OCI-LY3 (cell line): ENCODE measurements at regions not wholly inside any gene's neighbourhood (a gene's known extent, or its start where the extent isn't known, plus 50 kb on each side); places are given as distances from the start of the nearest gene placed in this dataset.
"Not testable (repeated sequence)": the region's sequence is repeated elsewhere in the genome, so short reads cannot be mapped to it uniquely, and the experiment has no call there.

Experiments used
- H2AFZ ChIP-seq: fragments of 200-600, 300-600 bp; shearing (Covaris generic); 2 replicates; pipeline ENCODE4 v1.6.0; 2014; ENCODE audit warnings: antibody characterized with exemption, low read depth, low read length
- H3K27ac ChIP-seq: fragments of 200-600, 300-600 bp; sonication (generic); 2 replicates; pipeline ENCODE4 v1.5.1; 2014; ENCODE audit warnings: mild to moderate bottlenecking, low read length, moderate library complexity, mixed read lengths
- H3K27me3 ChIP-seq: fragments of 200-600, 300-600 bp; sonication (generic); 2 replicates; pipeline ENCODE4 v1.6.1; 2014; ENCODE audit warnings: low read depth, low read length, mixed read lengths
- H3K36me3 ChIP-seq: fragments of 200-600, 300-600 bp; sonication (generic); replicated peaks from 2 replicates; pipeline ENCODE3; 2014; ENCODE audit warnings: low read depth, low read length, mixed read lengths
- H3K4me1 ChIP-seq: fragments of 300-600, 200-600 bp; sonication (generic); 2 replicates; pipeline ENCODE4 v1.6.1; 2014; ENCODE audit warnings: low read length, mixed read lengths
- H3K4me2 ChIP-seq: fragments of 200-600, 300-600 bp; sonication (generic); 2 replicates; pipeline ENCODE4 v1.6.1; 2014; ENCODE audit warnings: low read length, mixed read lengths
- H3K4me3 ChIP-seq: fragments of 300-600, 200-600 bp; sonication (generic); 2 replicates; pipeline ENCODE4 v1.5.1; 2014; ENCODE audit warnings: antibody characterized with exemption, mild to moderate bottlenecking, low read length, moderate library complexity
- H3K79me2 ChIP-seq: fragments of 300-600, 200-600 bp; shearing (Covaris generic); 2 replicates; pipeline ENCODE4 v1.6.1; 2014; ENCODE audit warnings: mild to moderate bottlenecking, low read length, mixed read lengths
- H3K9ac ChIP-seq: fragments of 300-600, 200-600 bp; shearing (Covaris generic); 2 replicates; pipeline ENCODE4 v1.6.0; 2014; ENCODE audit warnings: mild to moderate bottlenecking, low read length, moderate library complexity
- H3K9me3 ChIP-seq: fragments of 200-600, 300-600 bp; shearing (Covaris generic); 2 replicates; pipeline ENCODE4 v1.6.1; 2014; ENCODE audit warnings: low read length, mixed read lengths; ENCODE audit not compliant: insufficient read depth
- H4K20me1 ChIP-seq: fragments of 200-600, 300-600 bp; sonication (generic); 2 replicates; pipeline ENCODE4 v1.6.1; 2016; ENCODE audit warnings: low read length, mixed read lengths; ENCODE audit not compliant: insufficient read depth
- CTCF ChIP-seq: fragments of 200-600, 300-600 bp; sonication (generic); IDR thresholded peaks from 2 replicates; pipeline ENCODE4 v1.5.1; 2014; ENCODE audit warnings: antibody characterized with exemption, low read length, low read depth
- EZH2phosphoT487 ChIP-seq: fragments of 200-600 bp; shearing (Covaris generic); IDR thresholded peaks from 2 replicates; pipeline ENCODE4 v1.6.1; 2018; ENCODE audit warnings: antibody characterized with exemption, mixed run types, low read depth

GRCh38 chr10:109650228-109650627, 273.1 kb downstream of the XPNPEP1 start:
- no peaks in the 10 kb centered on the region for H4K20me1 ChIP-seq
- H3K27me3 ChIP-seq, result no peaks in the 10 kb centered on the region
- no peaks in the 10 kb centered on the region for H3K79me2 ChIP-seq
- no peak overlapping the region for H2AFZ ChIP-seq
- H3K4me2 ChIP-seq, result no peak overlapping the region
- no peak overlapping the region for H3K9ac ChIP-seq
- H3K4me1 ChIP-seq, result no peaks in the 10 kb centered on the region
- H3K4me3 ChIP-seq, result no peak overlapping the region
- H3K36me3 ChIP-seq, result no peaks in the 10 kb centered on the region
- no peak overlapping the region for H3K27ac ChIP-seq
- TF ChIP-seq EZH2phosphoT487 (no peak), CTCF (no peak)
- no peaks in the 10 kb centered on the region for H3K9me3 ChIP-seq

- Histone ChIP-seq H3K4me1 (no peaks in the 10 kb centered on the region), H3K79me2 (no peaks in the 10 kb centered on the region)
Observed at GRCh38 chr10:109647627-109648026, 275.7 kb downstream of the XPNPEP1 start.

GRCh38 chr10:109633846-109634245, 289.5 kb downstream of the XPNPEP1 start:
- Histone ChIP-seq H3K79me2 (no peaks in the 10 kb centered on the region), H3K4me3 (no peak overlapping the region), H3K27ac (no peak overlapping the region), H2AFZ (no peak overlapping the region), H3K27me3 (no peaks in the 10 kb centered on the region), H3K36me3 (no peaks in the 10 kb centered on the region), H3K4me2 (no peak overlapping the region), H4K20me1 (no peaks in the 10 kb centered on the region), H3K9ac (no peak overlapping the region), H3K9me3 (no peaks in the 10 kb centered on the region), H3K4me1 (no peaks in the 10 kb centered on the region)
- no peak for TF ChIP-seq CTCF
- no peak for TF ChIP-seq EZH2phosphoT487

More at GRCh38 chr10:109647627-109648026, 275.7 kb downstream of the XPNPEP1 start:
- no peak overlapping the region for H3K4me3 ChIP-seq
- no peak overlapping the region for H2AFZ ChIP-seq
- no peaks in the 10 kb centered on the region for H3K36me3 ChIP-seq
- no peak overlapping the region for H3K27ac ChIP-seq
- no peak overlapping the region for H3K9ac ChIP-seq
- no peak overlapping the region for H3K4me2 ChIP-seq
- H4K20me1 ChIP-seq, result no peaks in the 10 kb centered on the region
- H3K9me3 ChIP-seq, result no peaks in the 10 kb centered on the region
- H3K27me3 ChIP-seq, result no peaks in the 10 kb centered on the region
- no peak for TF ChIP-seq EZH2phosphoT487

GRCh38 chr10:109633017-109633416, 290.3 kb downstream of the XPNPEP1 start:
- not testable (repeated sequence) for H3K9me3 ChIP-seq, H3K4me3 ChIP-seq, H3K79me2 ChIP-seq, H3K9ac ChIP-seq, H4K20me1 ChIP-seq, H3K4me1 ChIP-seq, H3K36me3 ChIP-seq, H3K4me2 ChIP-seq, H2AFZ ChIP-seq, H3K27me3 ChIP-seq, H3K27ac ChIP-seq

- H3K27ac ChIP-seq, result no peak overlapping the region
- no peaks in the 10 kb centered on the region for H3K27me3 ChIP-seq
- H3K4me1 ChIP-seq, result no peaks in the 10 kb centered on the region
- TF ChIP-seq EZH2phosphoT487 (no peak), CTCF (no peak)
- H3K79me2 ChIP-seq, result no peaks in the 10 kb centered on the region
- H2AFZ ChIP-seq, result no peak overlapping the region
- no peak overlapping the region for H3K4me2 ChIP-seq
- no peak overlapping the region for H3K9ac ChIP-seq
- no peaks in the 10 kb centered on the region for H3K9me3 ChIP-seq
- no peaks in the 10 kb centered on the region for H4K20me1 ChIP-seq
- H3K36me3 ChIP-seq, result no peaks in the 10 kb centered on the region
- no peak overlapping the region for H3K4me3 ChIP-seq
Observed at GRCh38 chr10:109624939-109625338, 298.4 kb downstream of the XPNPEP1 start.
